Right lobe of liver (tissue), 6 donors: ENCODE measurements at regions not wholly inside any gene's neighbourhood (a gene's known extent, or its start where the extent isn't known, plus 50 kb on each side); places are given as distances from the start of the nearest gene placed in this dataset.
"Not testable (repeated sequence)": the region's sequence is repeated elsewhere in the genome, so short reads cannot be mapped to it uniquely, and the experiment has no call there.

ENCODE experiments used
- ATAC-seq, 4 donors: fragments of 200-7000 bp; cut with Tn5 transposase; one replicate each; pipeline ENCODE4 v1.9.1; 2020; ENCODE audit warnings: mild to moderate bottlenecking in 4 of 4, moderate library complexity in 4 of 4
- DNase-seq, 3 donors: peaks; one replicate each; pipeline ENCODE4 v3.0.0-alpha.2; 2020
- H3K27ac ChIP-seq, 3 donors: fragments of 200-600 bp; one replicate each; pipeline ENCODE4 v1.8.0; 2022
- H3K27me3 ChIP-seq, 2 donors: fragments of 200-600 bp; one replicate each; pipeline ENCODE4 v1.8.0; 2022
- H3K36me3 ChIP-seq, 4 donors: fragments of 200-600 bp; sonication (generic) in 1 of 4; one replicate each; pipeline versions ENCODE4 v1.5.1 to v1.8.0; 2017 to 2022; ENCODE audit warnings: control low read depth in 1 of 4
- H3K4me1 ChIP-seq, 4 donors: fragments of 200-600 bp; sonication (generic) in 1 of 4; one replicate each; pipeline versions ENCODE4 v1.5.1 to v1.8.0; 2017 to 2022; ENCODE audit warnings: control low read depth in 1 of 4
- H3K4me3 ChIP-seq, 3 donors: fragments of 200-600 bp; one replicate each; pipeline ENCODE4 v1.8.0; 2022
- H3K9me3 ChIP-seq, 4 donors: fragments of 200-600 bp; sonication (generic) in 1 of 4; one replicate each; pipeline versions ENCODE4 v1.5.1 to v1.8.0; 2017 to 2022; ENCODE audit warnings: control low read depth in 1 of 4
- POLR2A ChIP-seq: fragments of 450-650 bp; IDR thresholded peaks from one replicate; pipeline ENCODE4 v1.6.1; 2017; ENCODE audit warnings: antibody characterized with exemption, mild to moderate bottlenecking
- WGBS: methylation state at CpG from one replicate; pipeline ENCODE4 v1.1.6; 2018; ENCODE audit warnings: low coverage, low lambda C conversion rate; ENCODE audit not compliant: insufficient coverage; ENCODE audit errors: missing lambda C conversion rate; 5-methylcytosine and 5-hydroxymethylcytosine counted together
- intact Hi-C, 2 donors: fragments of 100-400 bp; cut with DNase I; formaldehyde crosslinking; loops; one replicate each; pipeline versions ENCODE4 v1.11.2 to v1.14.1; 2022
- TF ChIP-seq, protein P1 (sequence below), 4 donors: fragments of 200-600 bp in 3 of 4; fragments of 450-650 bp in 1 of 4; IDR thresholded peaks; one replicate each; pipeline versions ENCODE4 v1.5.1 to v1.8.0; 2016 to 2022; ENCODE audit warnings: antibody characterized with exemption in 4 of 4, mild to moderate bottlenecking in 2 of 4
- donor health status: DM: no; HTN: yes; CAD: no.
- donor health status: DM: no; HTN: no; CAD: no.
- donor health status: DM: no; HTN: no; CAD: no.
- donor health status: DM: no; HTN: yes; CAD: no.
- donor health status: DM: no; HTN: yes; CAD: no.

GRCh38 chr1:193905288-193906085 is 719.1 kb upstream of the B3GALT2 start:
- ATAC-seq, result peak; percentile 88 to 96 (median 94)
- WGBS, result 53% methylated on average over 5 of the region's 5 CpGs
- TF ChIP-seq, protein P1, sequence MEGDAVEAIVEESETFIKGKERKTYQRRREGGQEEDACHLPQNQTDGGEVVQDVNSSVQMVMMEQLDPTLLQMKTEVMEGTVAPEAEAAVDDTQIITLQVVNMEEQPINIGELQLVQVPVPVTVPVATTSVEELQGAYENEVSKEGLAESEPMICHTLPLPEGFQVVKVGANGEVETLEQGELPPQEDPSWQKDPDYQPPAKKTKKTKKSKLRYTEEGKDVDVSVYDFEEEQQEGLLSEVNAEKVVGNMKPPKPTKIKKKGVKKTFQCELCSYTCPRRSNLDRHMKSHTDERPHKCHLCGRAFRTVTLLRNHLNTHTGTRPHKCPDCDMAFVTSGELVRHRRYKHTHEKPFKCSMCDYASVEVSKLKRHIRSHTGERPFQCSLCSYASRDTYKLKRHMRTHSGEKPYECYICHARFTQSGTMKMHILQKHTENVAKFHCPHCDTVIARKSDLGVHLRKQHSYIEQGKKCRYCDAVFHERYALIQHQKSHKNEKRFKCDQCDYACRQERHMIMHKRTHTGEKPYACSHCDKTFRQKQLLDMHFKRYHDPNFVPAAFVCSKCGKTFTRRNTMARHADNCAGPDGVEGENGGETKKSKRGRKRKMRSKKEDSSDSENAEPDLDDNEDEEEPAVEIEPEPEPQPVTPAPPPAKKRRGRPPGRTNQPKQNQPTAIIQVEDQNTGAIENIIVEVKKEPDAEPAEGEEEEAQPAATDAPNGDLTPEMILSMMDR (IDR thresholded peaks at IDR 0.05), result no peak
- TF ChIP-seq POLR2A, result no peak

GRCh38 chr1:193891788-193892187 is 705.4 kb upstream of the B3GALT2 start:
- 74% methylated on average over 2 of the region's 2 CpGs for WGBS
- H3K27ac ChIP-seq, result no peak overlapping the region
- no peak for TF ChIP-seq POLR2A
- ATAC-seq (no peak), DNase-seq (no peak)
- H3K36me3 ChIP-seq, result no peaks in the 10 kb centered on the region
- intact Hi-C loops, result no loop called here
- H3K27me3 ChIP-seq, result no peaks in the 10 kb centered on the region
- H3K9me3 ChIP-seq, result no peaks in the 10 kb centered on the region
- H3K4me3 ChIP-seq, result no peak overlapping the region
- H3K4me1 ChIP-seq, result no peaks in the 10 kb centered on the region

More at GRCh38 chr1:193905288-193906085, 719.1 kb upstream of the B3GALT2 start:
- Histone ChIP-seq H3K27me3 (no peaks in the 10 kb centered on the region), H3K27ac (no peak overlapping the region), H3K9me3 (no peaks in the 10 kb centered on the region), H3K36me3 (no peaks in the 10 kb centered on the region), H3K4me1 (peaks cover 0 to 7% (median 0%) of the 10 kb centered on the region in 4 donors), H3K4me3 (no peak overlapping the region)
- no peak for DNase-seq
- intact Hi-C loops, result no loop called here

GRCh38 chr1:193890935-193891334 is 704.5 kb upstream of the B3GALT2 start:
- intact Hi-C loops, result no loop called here
- Histone ChIP-seq H3K27ac (no peak overlapping the region), H3K4me1 (no peaks in the 10 kb centered on the region), H3K9me3 (no peaks in the 10 kb centered on the region), H3K27me3 (no peaks in the 10 kb centered on the region), H3K4me3 (no peak overlapping the region), H3K36me3 (no peaks in the 10 kb centered on the region)
- 67% methylated on average over 1 of the region's 1 CpG for WGBS
- no peak for DNase-seq
- TF ChIP-seq, protein P1 (IDR thresholded peaks at IDR 0.05), result no peak
- TF ChIP-seq POLR2A, result no peak
- ATAC-seq, result no peak

DNA sequence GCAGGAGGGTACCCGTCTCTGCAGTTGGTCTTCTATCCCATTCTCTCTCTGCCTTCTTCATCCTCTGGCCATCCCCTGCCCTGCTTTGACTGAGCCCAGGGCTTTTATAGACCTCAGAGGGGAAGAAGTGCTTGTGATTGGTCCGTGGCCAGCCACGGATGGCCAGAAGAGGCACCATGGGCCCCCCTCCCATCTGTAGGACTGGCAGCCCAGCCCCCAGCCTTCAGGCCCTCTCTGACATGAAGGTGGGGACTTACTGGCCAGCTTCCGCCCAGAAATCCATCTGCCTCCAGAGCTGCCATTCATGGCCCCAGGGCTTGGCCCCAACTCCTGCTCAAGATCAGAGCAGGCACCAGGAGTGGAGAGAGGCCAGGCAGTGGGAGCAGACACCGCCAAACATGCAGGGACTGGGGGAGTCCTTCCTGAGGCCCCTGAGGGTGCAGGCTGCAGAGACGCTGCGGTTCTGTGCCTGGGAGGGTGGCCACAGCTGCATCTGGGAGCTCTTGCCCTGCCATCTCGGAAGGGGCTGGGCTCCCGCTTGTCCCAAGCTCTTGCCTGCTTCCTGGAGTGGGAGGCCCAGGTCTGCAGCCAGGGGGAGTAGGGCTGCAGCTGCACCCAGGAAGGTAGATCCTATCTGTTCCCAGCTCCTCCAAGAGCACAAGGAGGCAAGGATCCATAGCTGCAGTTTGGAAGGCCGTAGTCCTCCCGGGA is 698.6 kb upstream of the B3GALT2 start:
- H3K9me3 ChIP-seq, result no peaks in the 10 kb centered on the region
- H3K36me3 ChIP-seq, result no peaks in the 10 kb centered on the region
- WGBS, result 90% methylated on average over 2 of the region's 11 CpGs
- H3K4me1 ChIP-seq, result no peaks in the 10 kb centered on the region
- no peak overlapping the region for H3K27ac ChIP-seq
- TF ChIP-seq, protein P1 (IDR thresholded peaks at IDR 0.05), result no peak
- TF ChIP-seq POLR2A, result no peak
- DNase-seq, result no peak
- H3K27me3 ChIP-seq, result no peaks in the 10 kb centered on the region
- H3K4me3 ChIP-seq, result no peak overlapping the region
- peak in 1 of 4 donors; percentile 34 for ATAC-seq
- intact Hi-C loops, result no loop called here

DNA sequence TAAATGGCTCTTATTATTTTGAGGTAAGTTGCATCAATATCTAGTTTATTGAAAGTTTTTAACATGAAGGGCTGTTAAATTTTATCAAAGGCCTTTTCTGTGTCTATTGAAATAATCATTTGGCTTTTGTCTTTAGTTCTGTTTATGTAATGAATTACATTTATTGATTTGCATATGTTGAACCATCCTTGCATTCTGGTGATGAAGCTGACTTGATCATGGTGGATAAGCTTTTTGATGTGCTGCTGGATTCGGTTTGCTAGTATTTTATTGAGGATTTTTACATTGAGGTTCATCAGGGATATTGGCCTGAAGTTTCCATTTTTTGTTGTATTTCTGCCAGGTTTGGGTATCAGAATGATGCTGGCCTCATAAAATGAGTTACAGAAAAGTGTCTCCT is 691.5 kb upstream of the B3GALT2 start:
- not testable (repeated sequence) for ATAC-seq
- WGBS, result 75% methylated on average over 1 of the region's 1 CpG

More for the DNA sequence above, 691.5 kb upstream of the B3GALT2 start:
- H3K9me3 ChIP-seq, H3K4me3 ChIP-seq, H3K36me3 ChIP-seq, DNase-seq, H3K27me3 ChIP-seq, intact Hi-C loops, H3K4me1 ChIP-seq, H3K27ac ChIP-seq: not testable (repeated sequence)
